KOPT-K1 (cell line): ENCODE measurements at regions not wholly inside any gene's neighbourhood (a gene's known extent, or its start where the extent isn't known, plus 50 kb on each side); places are given as distances from the start of the nearest gene placed in this dataset.

Experiments used
- H3K27ac ChIP-seq: fragments of 200-600 bp; sonication (generic); 2 replicates; pipeline ENCODE4 v1.5.1; 2016; ENCODE audit warnings: antibody characterized with exemption, mild to moderate bottlenecking, low read depth, low read length; ENCODE audit not compliant: poor library complexity, severe bottlenecking
- H3K36me3 ChIP-seq: fragments of 200-600 bp; sonication (generic); 2 replicates; pipeline ENCODE4 v1.5.1; 2017; ENCODE audit warnings: antibody characterized with exemption, mild to moderate bottlenecking, low read length, moderate library complexity; ENCODE audit not compliant: insufficient read depth
- H3K9me3 ChIP-seq: fragments of 200-600 bp; sonication (generic); 2 replicates; pipeline ENCODE4 v1.5.1; 2017; ENCODE audit warnings: antibody characterized with exemption, low read length, mild to moderate bottlenecking; ENCODE audit not compliant: insufficient read depth, poor library complexity, severe bottlenecking

- H3K9me3 ChIP-seq: peaks cover 13% of the 10 kb centered on the region
- no peaks in the 10 kb centered on the region for H3K36me3 ChIP-seq
- no peak overlapping the region for H3K27ac ChIP-seq
Observed at GRCh38 chr12:31790759-31791158, 61.9 kb upstream of the AMN1 start.

DNA sequence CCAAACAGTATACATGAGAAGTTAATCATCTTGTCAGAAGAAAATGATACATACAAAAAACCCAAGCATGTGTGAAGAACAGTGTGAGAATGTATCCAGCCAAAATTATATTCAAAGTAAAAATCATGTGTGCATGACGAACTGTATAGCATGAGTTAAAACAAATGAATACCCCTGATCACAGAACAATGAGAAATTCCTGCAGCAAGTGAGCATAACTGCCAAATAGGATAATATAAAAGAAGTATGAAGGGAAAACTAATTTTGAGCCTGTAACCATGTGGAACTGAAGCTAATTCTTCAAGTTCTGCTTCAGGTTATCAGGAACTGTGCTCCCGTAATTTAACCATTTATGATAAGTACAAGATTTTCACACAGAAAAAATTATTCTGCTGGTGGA lies 56.5 kb upstream of the AMN1 start:
- Histone ChIP-seq H3K27ac (no peak overlapping the region), H3K36me3 (no peaks in the 10 kb centered on the region), H3K9me3 (peaks cover 12% of the 10 kb centered on the region)

GRCh38 chr12:31783996-31784645 lies 55.3 kb upstream of the AMN1 start:
- Histone ChIP-seq H3K9me3 (peaks cover 12% of the 10 kb centered on the region), H3K36me3 (no peaks in the 10 kb centered on the region), H3K27ac (no peak overlapping the region)

DNA sequence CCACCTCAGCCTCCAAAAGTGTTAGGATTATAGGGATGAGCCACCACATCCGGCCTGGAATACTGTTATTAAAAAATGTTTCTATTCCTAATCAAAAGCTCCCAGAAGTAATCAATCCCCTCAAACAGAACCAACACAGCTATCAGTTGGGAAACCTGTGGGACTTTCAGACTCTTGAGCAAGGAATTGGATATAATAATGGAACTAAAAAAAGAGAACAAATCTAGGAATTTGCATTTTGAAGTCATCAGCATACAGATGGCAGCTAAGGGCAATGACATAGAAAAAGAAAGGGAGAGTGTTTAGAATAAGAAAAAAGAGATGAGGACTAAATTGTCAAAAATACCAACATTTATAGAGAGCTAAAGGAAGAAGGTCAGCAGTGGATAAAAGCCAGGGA lies 54.7 kb upstream of the AMN1 start:
- Histone ChIP-seq H3K9me3 (peaks cover 12% of the 10 kb centered on the region), H3K27ac (no peak overlapping the region), H3K36me3 (no peaks in the 10 kb centered on the region)

- peaks cover 12% of the 10 kb centered on the region for H3K9me3 ChIP-seq
- H3K36me3 ChIP-seq: no peaks in the 10 kb centered on the region
- no peak overlapping the region for H3K27ac ChIP-seq
Observed at GRCh38 chr12:31781894-31782540, 53.2 kb upstream of the AMN1 start.

DNA sequence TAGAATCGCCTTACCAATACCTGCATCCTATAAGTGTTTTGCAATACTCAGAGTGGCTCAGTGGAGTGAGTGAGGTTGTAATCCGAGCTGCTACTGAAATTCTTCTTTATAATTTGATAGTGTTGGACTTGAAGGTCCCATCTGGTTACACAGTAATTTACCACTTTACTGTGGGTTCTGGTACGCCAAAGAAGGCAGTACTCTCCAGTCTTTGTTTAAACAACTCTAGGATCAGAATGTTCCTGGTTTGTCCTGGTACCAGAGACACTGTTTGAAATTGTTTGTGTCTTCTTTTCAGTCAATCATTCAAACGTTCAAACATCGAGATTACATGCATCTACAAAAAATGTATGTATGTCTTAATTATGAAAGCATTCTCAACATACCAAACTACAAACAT lies 51.3 kb upstream of the AMN1 start:
- H3K9me3 ChIP-seq: peaks cover 8% of the 10 kb centered on the region
- H3K27ac ChIP-seq: no peak overlapping the region
- no peaks in the 10 kb centered on the region for H3K36me3 ChIP-seq

DNA sequence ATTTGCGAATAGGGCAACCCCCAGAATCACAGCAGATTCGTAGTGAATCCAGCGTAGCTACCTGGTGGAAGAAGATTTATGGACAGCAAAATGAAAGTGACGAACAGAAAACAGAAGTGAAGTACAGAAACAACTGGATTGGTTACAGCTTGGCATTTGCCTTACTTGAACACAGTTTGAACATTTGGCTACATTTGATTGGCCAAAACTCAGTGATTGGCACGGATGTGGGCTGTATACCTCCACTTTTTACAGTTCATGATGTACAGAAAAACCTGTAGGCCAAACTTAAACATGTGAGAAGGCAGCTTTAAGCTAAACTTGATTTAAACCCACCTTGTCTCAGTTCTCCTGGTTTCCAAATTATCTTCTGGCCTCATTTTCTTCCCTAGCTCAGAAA lies 49.9 kb upstream of the AMN1 start:
- Histone ChIP-seq H3K9me3 (no peaks in the 10 kb centered on the region), H3K36me3 (no peaks in the 10 kb centered on the region), H3K27ac (no peak overlapping the region)
